H1 (cell line): ENCODE measurements at regions not wholly inside any gene's neighbourhood (a gene's known extent, or its start where the extent isn't known, plus 50 kb on each side); places are given as distances from the start of the nearest gene placed in this dataset.

Experiments
- CTCF ChIA-PET: fragments of 300-600 bp; sonication (Branson Sonifier 250); formaldehyde crosslinking; loops from one replicate; lab custom pipeline; 2021; ENCODE audit not compliant: partially characterized antibody; lab: Charles Lee
- POLR2A ChIA-PET: fragments of 300-600 bp; sonication (Branson Sonifier 250); formaldehyde crosslinking; loops from one replicate; lab custom pipeline; 2021; ENCODE audit warnings: inconsistent platforms; ENCODE audit not compliant: partially characterized antibody; lab: Charles Lee
- DNase-seq, 2 experiments: peaks; one replicate each; pipeline versions ENCODE4 v3.0.0 to v3.0.0-alpha.2; 2010 to 2022; ENCODE audit warnings: low spot score in 2 of 2, low read depth in 1 of 2, mixed read lengths in 1 of 2
- FAIRE-seq: peaks from 2 replicates; lab custom pipeline; 2011; peaks lifted over from hg19 to GRCh38; lab: Jason Lieb, UNC
- H2AFZ ChIP-seq: 2 replicates; pipeline ENCODE4 v1.8.1; 2012; ENCODE audit warnings: low read length, inconsistent platforms
- H2AK5ac ChIP-seq: 2 replicates; pipeline ENCODE4 v1.6.1; 2013; ENCODE audit warnings: low read depth, low read length
- H2BK120ac ChIP-seq: replicated peaks from 2 replicates; pipeline ENCODE3; 2013; ENCODE audit warnings: low read depth, low read length, inconsistent platforms
- H2BK12ac ChIP-seq: 2 replicates; pipeline ENCODE4 v1.6.1; 2013; ENCODE audit warnings: low read depth, low read length
- H2BK15ac ChIP-seq: 2 replicates; pipeline ENCODE4 v1.6.1; 2013; ENCODE audit warnings: low read length
- H2BK20ac ChIP-seq: 2 replicates; pipeline ENCODE4 v1.6.1; 2013; ENCODE audit warnings: low read length
- H2BK5ac ChIP-seq: 2 replicates; pipeline ENCODE4 v1.6.1; 2013; ENCODE audit warnings: low read depth, low read length
- H3K14ac ChIP-seq: 2 replicates; pipeline ENCODE4 v1.6.1; 2013; ENCODE audit warnings: inconsistent platforms; ENCODE audit not compliant: insufficient read length
- H3K18ac ChIP-seq: 2 replicates; pipeline ENCODE4 v1.6.1; 2013; ENCODE audit warnings: low read length; ENCODE audit errors: extremely low read depth
- H3K23ac ChIP-seq: 2 replicates; pipeline ENCODE4 v1.6.1; 2013; ENCODE audit warnings: inconsistent platforms; ENCODE audit not compliant: insufficient read length
- H3K23me2 ChIP-seq: 2 replicates; pipeline ENCODE4 v1.6.1; 2013; ENCODE audit warnings: low read depth, low read length
- H3K27ac ChIP-seq: 2 replicates; pipeline ENCODE4 v1.6.1; 2011; ENCODE audit warnings: low read depth, low read length, inconsistent platforms
- H3K27me3 ChIP-seq, 4 experiments: replicated peaks in 1 of 4; 1 replicate in 1 of 4; 2 replicates in 3 of 4; pipeline versions ENCODE4 v1.6.1 to v1.8.1; 2011 to 2013; ENCODE audit warnings: low read length in 3 of 4, mild to moderate bottlenecking in 3 of 4, inconsistent platforms in 2 of 4, mixed read lengths in 2 of 4, moderate library complexity in 1 of 4; ENCODE audit not compliant: control insufficient read depth in 3 of 4, insufficient read depth in 3 of 4; ENCODE audit errors: extremely low read depth in 1 of 4
- H3K36me3 ChIP-seq, 4 experiments: 2 replicates each; pipeline versions ENCODE4 v1.6.1 to v1.8.1; 2011 to 2013; ENCODE audit warnings: mild to moderate bottlenecking in 4 of 4, low read length in 3 of 4, moderate library complexity in 2 of 4, control low read depth in 1 of 4, inconsistent platforms in 1 of 4; ENCODE audit not compliant: insufficient read depth in 4 of 4, control insufficient read depth in 2 of 4
- H3K4ac ChIP-seq: replicated peaks from 2 replicates; pipeline ENCODE3; 2013; ENCODE audit warnings: low read length, low read depth, mixed read lengths, inconsistent platforms; ENCODE audit not compliant: insufficient read length
- H3K4me1 ChIP-seq, 4 experiments: replicated peaks in 1 of 4; 1 replicate in 1 of 4; 2 replicates in 3 of 4; pipeline versions ENCODE4 v1.6.1 to v1.8.1; 2011 to 2013; ENCODE audit warnings: low read length in 3 of 4, inconsistent platforms in 2 of 4, mixed read lengths in 1 of 4; ENCODE audit not compliant: insufficient read depth in 4 of 4, control insufficient read depth in 3 of 4
- H3K4me2 ChIP-seq, 2 experiments: 2 replicates each; pipeline versions ENCODE4 v1.6.1 to v1.8.1; 2011 to 2013; ENCODE audit warnings: low read depth in 2 of 2, low read length in 2 of 2, control low read depth in 1 of 2, inconsistent platforms in 1 of 2, mild to moderate bottlenecking in 1 of 2; ENCODE audit not compliant: insufficient read depth in 1 of 2
- H3K4me3 ChIP-seq, 4 experiments: fragments of 200-600, 300-600 bp in 1 of 4; sonication (generic), shearing (Covaris generic), sonication (Bioruptor Twin) in 1 of 4; 2 replicates each; pipeline versions ENCODE4 v1.5.1 to v1.8.1; 2011 to 2016; ENCODE audit warnings: low read length in 4 of 4, low read depth in 3 of 4, control low read depth in 2 of 4, inconsistent platforms in 2 of 4, mild to moderate bottlenecking in 2 of 4, mixed read lengths in 1 of 4, moderate library complexity in 1 of 4; ENCODE audit not compliant: insufficient read depth in 2 of 4; ENCODE audit errors: extremely low read depth in 1 of 4
- H3K56ac ChIP-seq: replicated peaks from 2 replicates; pipeline ENCODE3; 2013; ENCODE audit warnings: low read depth, mild to moderate bottlenecking, mixed read lengths, low read length, inconsistent platforms; ENCODE audit not compliant: insufficient read length
- H3K79me1 ChIP-seq: 2 replicates; pipeline ENCODE4 v1.6.1; 2013; ENCODE audit warnings: low read depth, low read length, control low read depth
- H3K79me2 ChIP-seq, 2 experiments: 2 replicates each; pipeline versions ENCODE4 v1.6.1 to v1.8.1; 2012 to 2013; ENCODE audit warnings: low read length in 2 of 2, mild to moderate bottlenecking in 2 of 2, inconsistent platforms in 1 of 2; ENCODE audit not compliant: insufficient read depth in 2 of 2, control insufficient read depth in 1 of 2
- H3K9ac ChIP-seq, 4 experiments: replicated peaks in 1 of 4; 1 replicate in 1 of 4; 2 replicates in 3 of 4; pipeline versions ENCODE4 v1.6.1 to v1.8.1; 2011 to 2013; ENCODE audit warnings: low read depth in 3 of 4, low read length in 3 of 4, control low read depth in 2 of 4, mild to moderate bottlenecking in 2 of 4, moderate library complexity in 2 of 4, inconsistent platforms in 1 of 4; ENCODE audit errors: extremely low read depth in 1 of 4
- H3K9me3 ChIP-seq, 2 experiments: 2 replicates each; pipeline versions ENCODE4 v1.6.1 to v1.8.1; 2012 to 2013; ENCODE audit warnings: mild to moderate bottlenecking in 2 of 2, moderate library complexity in 2 of 2, control low read depth in 1 of 2, inconsistent platforms in 1 of 2, low read depth in 1 of 2, low read length in 1 of 2, mixed read lengths in 1 of 2; ENCODE audit not compliant: insufficient read depth in 2 of 2
- H4K20me1 ChIP-seq, 2 experiments: replicated peaks in 1 of 2; 2 replicates each; pipeline versions ENCODE3 to v1.8.1; 2011 to 2013; ENCODE audit warnings: inconsistent platforms in 2 of 2, low read length in 2 of 2, mild to moderate bottlenecking in 1 of 2; ENCODE audit not compliant: insufficient read depth in 2 of 2, control insufficient read depth in 1 of 2
- H4K5ac ChIP-seq: 2 replicates; pipeline ENCODE4 v1.6.1; 2013; ENCODE audit warnings: low read length, low read depth, mixed read lengths, inconsistent platforms; ENCODE audit not compliant: insufficient read length
- H4K8ac ChIP-seq: 2 replicates; pipeline ENCODE4 v1.8.0; 2013; ENCODE audit warnings: mild to moderate bottlenecking, moderate library complexity, low read length, inconsistent platforms; ENCODE audit not compliant: insufficient read depth; ENCODE audit errors: extremely low read depth
- H4K91ac ChIP-seq: replicated peaks from 2 replicates; pipeline ENCODE3; 2013; ENCODE audit warnings: low read length, mixed read lengths, inconsistent platforms; ENCODE audit not compliant: insufficient read length
- EP300 ChIP-seq, 2 experiments: IDR thresholded peaks; 1 replicate in 1 of 2; 2 replicates in 1 of 2; pipeline ENCODE4 v1.6.1; 2011 to 2012; ENCODE audit warnings: low read depth in 2 of 2, low read length in 2 of 2, mild to moderate bottlenecking in 2 of 2, borderline replicate concordance in 1 of 2, inconsistent platforms in 1 of 2, moderate library complexity in 1 of 2
- JUN ChIP-seq: IDR thresholded peaks from 2 replicates; pipeline ENCODE4 v1.6.1; 2011; ENCODE audit warnings: low read depth, mild to moderate bottlenecking, improper control_type of control experiment, low read length
- MAFK ChIP-seq: IDR thresholded peaks from 2 replicates; pipeline ENCODE4 v1.6.1; 2012; ENCODE audit warnings: low read depth, mild to moderate bottlenecking, improper control_type of control experiment, low read length
- NANOG ChIP-seq: IDR thresholded peaks from 2 replicates; pipeline ENCODE4 v1.6.1; 2011; ENCODE audit warnings: low read length, low read depth, mild to moderate bottlenecking, inconsistent platforms; ENCODE audit not compliant: insufficient read depth, poor library complexity, severe bottlenecking
- RBBP5 ChIP-seq: IDR thresholded peaks from 2 replicates; pipeline ENCODE4 v1.7.1; 2012; ENCODE audit warnings: low read depth, mild to moderate bottlenecking, inconsistent platforms, low read length, moderate library complexity, borderline replicate concordance
- SP1 ChIP-seq: IDR thresholded peaks from 2 replicates; pipeline ENCODE4 v1.6.1; 2011; ENCODE audit warnings: low read depth, low read length
- SUZ12 ChIP-seq: fragments of 200-600 bp; sonication (generic); IDR thresholded peaks from 2 replicates; pipeline ENCODE4 v1.6.1; 2012; ENCODE audit warnings: mild to moderate bottlenecking, inconsistent platforms, low read length, moderate library complexity, mixed read lengths
- TCF12 ChIP-seq: IDR thresholded peaks from 2 replicates; pipeline ENCODE4 v1.6.1; 2011; ENCODE audit warnings: low read depth, mild to moderate bottlenecking, low read length
- TEAD4 ChIP-seq: IDR thresholded peaks from 2 replicates; pipeline ENCODE4 v1.6.1; 2012; ENCODE audit warnings: low read depth, low read length, inconsistent platforms, mixed read lengths
- ZNF274 ChIP-seq: IDR thresholded peaks from 2 replicates; pipeline ENCODE4 v1.7.0; 2012; ENCODE audit warnings: low read length, borderline replicate concordance; ENCODE audit errors: extremely low read depth
- WGBS, 2 experiments: shearing (Covaris generic) in 1 of 2; methylation state at CpG; one replicate each; pipeline versions ENCODE4 v1.1.6 to v1.1.7; 2013 to 2015; ENCODE audit warnings: low lambda C conversion rate in 2 of 2, mixed read lengths in 2 of 2, inconsistent platforms in 1 of 2, low coverage in 1 of 2, missing lambda C conversion rate in 1 of 2; ENCODE audit not compliant: insufficient replicate concordance in 2 of 2, insufficient coverage in 1 of 2, insufficient read length in 1 of 2; ENCODE audit errors: extremely low coverage in 1 of 2, missing lambda C conversion rate in 1 of 2; 5-methylcytosine and 5-hydroxymethylcytosine counted together

- no peaks in the 10 kb centered on the region for H3K36me3 ChIP-seq
- no peaks in the 10 kb centered on the region for H4K20me1 ChIP-seq
- H3K18ac ChIP-seq: no peak overlapping the region
- WGBS, 2 experiments: 87% methylated on average over 1 of the region's 1 CpG; no CpG with 5 or more reads in 1 of the 2 experiments
- H2BK20ac ChIP-seq: no peak overlapping the region
- H3K79me1 ChIP-seq: no peaks in the 10 kb centered on the region
- peaks cover 10 to 21% of the 10 kb centered on the region in 2 experiments for H3K9me3 ChIP-seq
- H3K27ac ChIP-seq: no peak overlapping the region
- H4K91ac ChIP-seq: no peak overlapping the region
- no peak overlapping the region for H3K4me3 ChIP-seq
- no peak overlapping the region for H4K5ac ChIP-seq
- H2BK5ac ChIP-seq: no peak overlapping the region
- CTCF ChIA-PET: interaction anchor here (1.1 kb wide), 1 partner anchor 22 kb away, joined by 3 read pairs; no protein-coding TSS in a partner anchor
- H2AK5ac ChIP-seq: no peak overlapping the region
- TF ChIP-seq TCF12 (no peak), RBBP5 (no peak), SUZ12 (no peak), TEAD4 (no peak), ZNF274 (no peak), EP300 (IDR thresholded peaks at IDR 0.05; ENCODE audit: borderline replicate concordance in 1 of 2, low read depth in 2 of 2, low read length in 2 of 2) (no peak), MAFK (no peak), JUN (no peak), SP1 (no peak), NANOG (no peak)
- no peak overlapping the region for H3K14ac ChIP-seq
- H3K79me2 ChIP-seq: no peaks in the 10 kb centered on the region
- H2AFZ ChIP-seq: no peak overlapping the region
- POLR2A ChIA-PET: no interaction called here
- no peak overlapping the region for H3K9ac ChIP-seq
- DNase-seq (no peak), FAIRE-seq (no peak)
- no peak overlapping the region for H2BK15ac ChIP-seq
- no peaks in the 10 kb centered on the region for H3K23me2 ChIP-seq
- no peaks in the 10 kb centered on the region for H3K27me3 ChIP-seq
- no peak overlapping the region for H4K8ac ChIP-seq
- H3K4me2 ChIP-seq: no peak overlapping the region
- no peak overlapping the region for H2BK12ac ChIP-seq
- H3K23ac ChIP-seq: no peak overlapping the region
- H3K4ac ChIP-seq: no peak overlapping the region
- H2BK120ac ChIP-seq: no peak overlapping the region
- no peaks in the 10 kb centered on the region for H3K4me1 ChIP-seq
- no peak overlapping the region for H3K56ac ChIP-seq
Measured at GRCh38 chr5:42148813-42149212, 223.7 kb downstream of the FBXO4 start.
